KOPT-K1 (cell line): ENCODE measurements at regions not wholly inside any gene's neighbourhood (a gene's known extent, or its start where the extent isn't known, plus 50 kb on each side); places are given as distances from the start of the nearest gene placed in this dataset.

ENCODE experiments used
- H3K27ac ChIP-seq: fragments of 200-600 bp; sonication (generic); 2 replicates; pipeline ENCODE4 v1.5.1; 2016; ENCODE audit warnings: antibody characterized with exemption, mild to moderate bottlenecking, low read depth, low read length; ENCODE audit not compliant: poor library complexity, severe bottlenecking
- H3K36me3 ChIP-seq: fragments of 200-600 bp; sonication (generic); 2 replicates; pipeline ENCODE4 v1.5.1; 2017; ENCODE audit warnings: antibody characterized with exemption, mild to moderate bottlenecking, low read length, moderate library complexity; ENCODE audit not compliant: insufficient read depth
- H3K9me3 ChIP-seq: fragments of 200-600 bp; sonication (generic); 2 replicates; pipeline ENCODE4 v1.5.1; 2017; ENCODE audit warnings: antibody characterized with exemption, low read length, mild to moderate bottlenecking; ENCODE audit not compliant: insufficient read depth, poor library complexity, severe bottlenecking

DNA sequence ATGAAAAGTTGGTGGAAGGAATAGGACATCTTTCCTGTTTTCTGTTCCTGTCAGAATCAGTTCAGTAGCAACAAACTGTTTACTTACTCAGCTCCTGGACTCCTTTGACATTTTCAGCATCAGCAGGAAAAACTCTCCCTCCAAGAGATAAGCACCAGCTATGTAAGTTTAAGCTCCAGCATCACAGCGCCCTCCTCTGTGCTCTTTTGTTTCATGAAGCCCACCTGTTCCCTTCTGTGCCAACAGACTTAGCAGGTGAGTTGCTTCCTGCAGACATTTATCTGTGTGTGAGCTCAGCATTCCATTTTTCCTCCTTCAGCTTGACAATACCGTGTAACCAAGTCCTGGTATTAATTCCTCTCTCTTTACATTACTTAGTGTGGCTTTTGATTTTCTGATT is 644.1 kb upstream of the AGA start:
- no peaks in the 10 kb centered on the region for H3K36me3 ChIP-seq
- H3K9me3 ChIP-seq = no peaks in the 10 kb centered on the region
- no peak overlapping the region for H3K27ac ChIP-seq

GRCh38 chr4:178090640-178091411 is 648.6 kb upstream of the AGA start:
- Histone ChIP-seq H3K9me3 (no peaks in the 10 kb centered on the region), H3K27ac (no peak overlapping the region), H3K36me3 (no peaks in the 10 kb centered on the region)

DNA sequence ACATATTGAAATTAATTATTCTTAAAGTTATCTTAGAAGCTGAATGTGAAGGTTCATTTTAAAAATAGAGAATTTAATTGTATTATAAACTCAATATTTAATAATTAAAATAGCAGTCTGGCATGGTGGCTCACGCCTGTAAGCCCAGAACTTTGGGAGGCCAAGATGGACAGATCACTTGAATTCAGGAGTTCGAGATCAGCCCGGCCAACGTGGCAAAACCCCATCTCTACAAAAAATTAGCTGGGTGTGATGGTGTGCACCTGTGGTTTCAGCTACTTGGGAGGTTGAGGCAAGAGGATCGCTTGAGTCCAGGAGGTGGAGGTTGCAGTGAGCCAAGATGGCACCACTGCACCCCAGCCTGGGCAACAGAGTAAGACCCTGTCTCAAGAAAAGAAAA is 659.9 kb upstream of the AGA start:
- H3K9me3 ChIP-seq = no peaks in the 10 kb centered on the region
- no peaks in the 10 kb centered on the region for H3K36me3 ChIP-seq
- H3K27ac ChIP-seq = no peak overlapping the region

- no peaks in the 10 kb centered on the region for H3K9me3 ChIP-seq
- no peaks in the 10 kb centered on the region for H3K36me3 ChIP-seq
- no peak overlapping the region for H3K27ac ChIP-seq
These were observed 663.0 kb upstream of the AGA start for GRCh38 chr4:178105242-178105641.

GRCh38 chr4:178136736-178137345 is 694.6 kb upstream of the AGA start:
- Histone ChIP-seq H3K27ac (no peak overlapping the region), H3K36me3 (no peaks in the 10 kb centered on the region), H3K9me3 (no peaks in the 10 kb centered on the region)

DNA sequence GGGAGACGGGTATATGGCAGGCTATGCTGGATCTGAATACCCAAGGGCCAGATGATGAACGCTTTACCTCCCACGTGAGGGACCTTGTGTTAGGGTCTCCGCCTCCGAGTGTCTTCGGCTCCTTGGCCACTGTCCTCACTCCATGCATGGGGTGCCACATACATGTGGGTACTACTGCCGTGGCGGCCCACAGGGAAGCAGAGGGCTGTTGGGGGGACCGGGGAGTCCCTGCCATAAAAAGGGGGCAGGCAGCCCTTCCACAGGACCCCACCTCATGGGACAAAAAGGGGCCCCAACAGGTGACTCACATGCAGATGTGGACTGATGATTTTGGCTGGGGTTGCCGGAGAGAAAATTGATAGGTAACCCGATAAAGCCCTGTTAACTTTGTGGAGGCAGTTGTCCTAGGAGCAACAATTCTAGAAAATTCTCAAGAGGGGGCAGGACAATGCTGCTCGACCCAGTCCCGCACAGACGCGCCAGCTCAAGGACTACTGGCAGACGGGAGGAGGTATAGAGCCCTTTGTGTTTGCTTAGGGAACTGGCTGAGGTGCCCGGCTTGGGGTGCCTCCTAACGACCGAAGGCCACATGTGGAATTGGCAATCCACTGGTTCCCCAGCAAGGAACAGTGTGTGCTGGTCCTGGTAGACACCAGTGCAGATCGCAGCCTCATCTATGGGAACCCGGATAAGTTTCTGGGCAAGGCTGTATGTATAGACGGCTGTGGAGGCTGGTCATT is 695.7 kb upstream of the AGA start:
- no peak overlapping the region for H3K27ac ChIP-seq
- no peaks in the 10 kb centered on the region for H3K36me3 ChIP-seq
- H3K9me3 ChIP-seq = no peaks in the 10 kb centered on the region

DNA sequence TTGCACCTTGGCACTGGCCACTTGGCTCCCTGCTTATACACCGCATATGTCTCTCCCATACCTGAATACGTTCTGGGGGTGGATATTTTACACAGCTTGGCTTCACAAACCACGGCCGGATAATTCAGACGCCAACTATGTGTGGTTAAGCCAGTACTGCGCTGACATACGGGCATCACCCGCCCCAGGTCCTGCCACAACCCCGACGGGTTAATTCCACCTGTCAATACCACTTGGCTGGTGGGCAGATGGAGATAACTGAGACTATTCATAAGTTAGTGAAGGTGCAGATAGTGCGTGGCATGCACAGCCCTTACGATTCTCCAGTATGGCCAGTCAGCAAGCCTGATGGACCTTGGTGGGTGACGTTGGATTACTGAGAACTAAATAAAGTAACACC is 696.3 kb upstream of the AGA start:
- H3K9me3 ChIP-seq = no peaks in the 10 kb centered on the region
- H3K36me3 ChIP-seq = no peaks in the 10 kb centered on the region
- no peak overlapping the region for H3K27ac ChIP-seq

- no peak overlapping the region for H3K27ac ChIP-seq
These were observed 698.2 kb upstream of the AGA start for GRCh38 chr4:178140326-178140915.

DNA sequence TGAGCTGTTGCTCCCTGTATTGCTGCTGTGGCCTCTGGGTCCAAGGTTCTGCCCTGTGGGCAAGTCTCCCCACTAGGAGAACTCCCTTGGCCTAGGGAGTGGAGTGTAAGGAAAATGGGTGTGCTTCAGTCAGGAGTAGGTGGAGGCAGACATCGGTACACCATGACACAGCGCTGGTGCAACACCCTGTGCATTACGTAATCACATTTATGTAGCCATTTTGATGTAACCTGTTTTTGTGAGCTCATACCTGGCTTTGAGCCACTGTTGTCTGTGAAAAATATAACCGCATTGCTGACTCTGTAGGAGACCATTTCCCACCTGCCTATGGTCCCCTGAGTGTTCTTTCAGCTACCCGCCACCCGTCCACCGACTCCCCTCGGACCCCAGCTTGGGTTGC is 700.5 kb upstream of the AGA start:
- H3K27ac ChIP-seq = no peak overlapping the region
- H3K36me3 ChIP-seq = no peaks in the 10 kb centered on the region
- no peaks in the 10 kb centered on the region for H3K9me3 ChIP-seq

More at GRCh38 chr4:178140326-178140915, 698.2 kb upstream of the AGA start:
- Histone ChIP-seq H3K9me3 (no peaks in the 10 kb centered on the region), H3K36me3 (no peaks in the 10 kb centered on the region)

DNA sequence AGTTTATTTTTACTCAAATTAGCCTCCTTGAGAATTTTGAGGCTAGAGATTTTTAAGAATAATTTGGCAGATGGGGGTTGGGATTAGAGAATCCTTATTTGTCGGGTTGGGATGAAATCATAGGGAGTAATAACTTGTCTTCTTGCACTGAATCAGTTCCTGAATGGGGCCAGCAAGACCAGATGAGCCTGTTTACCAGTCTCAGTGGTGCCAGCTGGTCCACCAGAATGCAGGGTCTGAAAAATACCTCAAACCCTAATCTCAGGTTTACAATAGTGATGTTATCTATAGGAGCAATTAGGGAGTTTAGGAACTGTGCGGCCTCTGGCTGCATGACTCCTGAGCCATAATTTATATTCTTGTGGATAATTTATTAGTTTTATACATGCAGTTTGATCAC is 705.9 kb upstream of the AGA start:
- Histone ChIP-seq H3K36me3 (no peaks in the 10 kb centered on the region), H3K9me3 (no peaks in the 10 kb centered on the region), H3K27ac (no peak overlapping the region)

- H3K27ac ChIP-seq = no peak overlapping the region
- H3K36me3 ChIP-seq = no peaks in the 10 kb centered on the region
- peaks cover 5% of the 10 kb centered on the region for H3K9me3 ChIP-seq
These were observed 723.2 kb upstream of the AGA start for GRCh38 chr4:178165251-178165950.

DNA sequence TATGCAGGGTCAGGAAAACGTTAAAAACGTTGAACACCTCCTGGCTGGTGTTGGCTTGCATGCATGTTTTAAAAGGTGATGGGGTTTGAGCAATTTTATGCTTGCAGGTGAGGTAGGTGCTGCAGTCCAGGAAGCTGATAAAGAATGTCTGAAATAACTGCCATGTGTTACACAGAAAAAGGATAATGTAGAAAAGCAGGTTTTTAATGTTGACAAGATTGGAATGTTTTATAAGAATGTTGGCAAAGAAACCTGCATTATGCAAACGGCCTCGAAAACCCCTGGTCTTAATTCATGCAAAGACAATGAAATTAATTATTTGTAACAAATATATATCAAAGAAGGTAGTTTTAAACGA is 723.7 kb upstream of the AGA start:
- Histone ChIP-seq H3K36me3 (no peaks in the 10 kb centered on the region), H3K27ac (no peak overlapping the region), H3K9me3 (peaks cover 3% of the 10 kb centered on the region)

- Histone ChIP-seq H3K9me3 (no peaks in the 10 kb centered on the region), H3K27ac (no peak overlapping the region), H3K36me3 (no peaks in the 10 kb centered on the region)
These were observed 731.5 kb upstream of the AGA start for GRCh38 chr4:178173771-178174170.

- H3K36me3 ChIP-seq = no peaks in the 10 kb centered on the region
- H3K9me3 ChIP-seq = no peaks in the 10 kb centered on the region
- no peak overlapping the region for H3K27ac ChIP-seq
These were observed 732.5 kb upstream of the AGA start for GRCh38 chr4:178174756-178175155.

DNA sequence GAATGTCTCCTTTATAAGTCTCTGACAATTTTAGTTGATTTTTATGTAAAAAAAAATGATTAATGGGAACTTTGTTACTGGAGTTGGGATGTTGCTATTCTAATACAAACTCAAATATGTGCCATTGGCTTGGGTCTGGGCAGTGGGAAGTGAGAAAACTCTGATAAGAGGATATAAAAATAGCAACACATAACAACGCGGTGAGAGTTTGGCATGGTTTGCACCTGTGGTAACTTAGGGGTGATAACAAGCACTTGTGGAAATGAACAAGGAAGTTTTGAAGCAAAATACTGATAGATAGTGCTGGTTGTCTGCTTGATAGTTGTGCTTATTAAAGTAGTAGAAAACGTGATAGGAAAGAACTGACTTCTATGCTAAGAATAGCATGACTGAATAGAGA is 743.3 kb upstream of the AGA start:
- Histone ChIP-seq H3K36me3 (no peaks in the 10 kb centered on the region), H3K9me3 (no peaks in the 10 kb centered on the region), H3K27ac (no peak overlapping the region)
